Epithelial cell of esophagus (primary cell): ENCODE measurements at regions not wholly inside any gene's neighbourhood (a gene's known extent, or its start where the extent isn't known, plus 50 kb on each side); places are given as distances from the start of the nearest gene placed in this dataset.

Experiments
- DNase-seq: peaks from one replicate; pipeline ENCODE4 v3.0.0; 2010; ENCODE audit warnings: low read depth
- H3K4me3 ChIP-seq: 2 replicates; pipeline ENCODE4 v1.5.1; 2011; ENCODE audit warnings: mild to moderate bottlenecking, low read length, control low read depth
- TF ChIP-seq, protein P1 (sequence below): IDR thresholded peaks from 2 replicates; pipeline ENCODE4 v1.5.1; 2011; ENCODE audit warnings: low read depth, mild to moderate bottlenecking, low read length, control low read depth, inconsistent platforms; ENCODE audit not compliant: insufficient read depth; ENCODE audit errors: missing control alignments

DNA sequence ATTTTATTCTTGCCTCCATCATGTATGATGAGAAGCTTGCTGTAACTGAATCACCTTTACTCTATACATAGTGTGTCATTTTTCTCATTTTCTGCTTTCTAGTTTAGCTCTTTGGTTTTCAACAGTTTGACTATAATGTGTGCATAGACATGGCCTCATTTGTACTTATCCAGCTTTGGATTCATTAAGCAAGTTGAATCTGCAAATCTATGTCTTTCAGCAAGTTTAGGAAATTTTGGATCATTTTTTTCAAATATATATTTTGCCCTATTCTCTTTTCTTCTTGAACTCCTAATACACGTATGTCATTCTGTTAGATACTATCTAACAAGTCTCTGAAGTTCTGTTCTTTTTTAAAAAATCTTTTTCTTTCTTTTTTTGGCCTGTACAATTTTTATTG, 57.8 kb downstream of the PRLHR start:
- TF ChIP-seq, protein P1, sequence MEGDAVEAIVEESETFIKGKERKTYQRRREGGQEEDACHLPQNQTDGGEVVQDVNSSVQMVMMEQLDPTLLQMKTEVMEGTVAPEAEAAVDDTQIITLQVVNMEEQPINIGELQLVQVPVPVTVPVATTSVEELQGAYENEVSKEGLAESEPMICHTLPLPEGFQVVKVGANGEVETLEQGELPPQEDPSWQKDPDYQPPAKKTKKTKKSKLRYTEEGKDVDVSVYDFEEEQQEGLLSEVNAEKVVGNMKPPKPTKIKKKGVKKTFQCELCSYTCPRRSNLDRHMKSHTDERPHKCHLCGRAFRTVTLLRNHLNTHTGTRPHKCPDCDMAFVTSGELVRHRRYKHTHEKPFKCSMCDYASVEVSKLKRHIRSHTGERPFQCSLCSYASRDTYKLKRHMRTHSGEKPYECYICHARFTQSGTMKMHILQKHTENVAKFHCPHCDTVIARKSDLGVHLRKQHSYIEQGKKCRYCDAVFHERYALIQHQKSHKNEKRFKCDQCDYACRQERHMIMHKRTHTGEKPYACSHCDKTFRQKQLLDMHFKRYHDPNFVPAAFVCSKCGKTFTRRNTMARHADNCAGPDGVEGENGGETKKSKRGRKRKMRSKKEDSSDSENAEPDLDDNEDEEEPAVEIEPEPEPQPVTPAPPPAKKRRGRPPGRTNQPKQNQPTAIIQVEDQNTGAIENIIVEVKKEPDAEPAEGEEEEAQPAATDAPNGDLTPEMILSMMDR, result no peak
- no peak overlapping the region for H3K4me3 ChIP-seq
- no peak for DNase-seq

DNA sequence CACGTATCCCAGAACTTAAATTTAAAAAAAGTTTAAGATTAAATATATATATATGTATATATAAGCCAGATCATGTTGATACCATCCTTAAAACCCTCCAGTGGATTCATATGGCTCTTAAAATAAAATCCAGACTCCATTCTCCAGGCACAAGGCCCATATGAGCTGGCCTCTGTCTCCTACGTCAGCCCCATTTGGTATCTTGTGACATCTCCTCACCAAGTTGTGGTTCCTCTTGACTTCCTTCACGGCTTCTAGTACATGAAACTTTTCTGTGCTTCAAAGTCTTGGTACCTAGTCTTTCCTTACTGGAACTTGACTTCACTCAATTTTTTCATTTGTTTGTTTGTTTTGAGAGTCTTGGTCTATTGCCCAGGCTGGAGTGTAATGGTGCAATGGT, 61.3 kb downstream of the PRLHR start:
- DNase-seq, result no peak
- TF ChIP-seq, protein P1, result no peak

DNA sequence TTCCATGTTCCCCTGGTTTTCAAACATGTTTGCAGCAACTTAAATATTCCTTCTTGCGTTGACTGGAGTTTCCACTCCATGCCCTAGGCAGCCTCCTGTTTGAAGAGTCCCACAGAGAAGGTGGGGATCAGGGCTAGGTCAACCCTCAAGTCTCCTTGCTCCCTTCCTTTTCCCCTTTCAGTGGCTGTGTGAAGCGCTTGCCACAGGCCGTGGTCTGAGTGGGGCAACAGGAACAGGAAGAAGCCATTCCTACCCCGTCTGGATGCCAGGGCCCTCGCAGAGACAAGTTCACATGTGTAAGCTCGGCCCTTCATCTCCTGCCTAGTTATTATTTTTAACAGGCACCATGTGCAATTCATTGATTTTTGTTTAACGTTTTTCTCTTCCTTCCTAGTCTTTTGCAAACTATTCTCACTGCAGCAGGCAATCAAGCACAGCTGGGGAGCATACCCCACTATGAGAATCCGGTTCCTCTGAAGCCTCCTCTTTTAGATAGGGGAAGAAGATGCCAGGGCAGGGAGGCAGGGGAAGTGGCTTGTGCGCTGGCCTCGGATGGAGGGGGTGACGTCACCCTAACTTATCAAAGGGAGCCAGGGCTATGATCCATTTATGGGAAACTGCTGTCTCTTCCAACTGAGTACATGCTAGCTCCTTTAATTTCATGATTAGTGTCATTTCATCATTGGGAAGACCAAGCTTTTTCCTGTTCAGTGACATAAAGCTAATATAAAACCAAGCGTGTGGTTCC, 64.2 kb downstream of the PRLHR start:
- DNase-seq, result no peak
- H3K4me3 ChIP-seq, result no peak overlapping the region
- TF ChIP-seq, protein P1, result no peak

More for the DNA sequence above, 61.3 kb downstream of the PRLHR start:
- no peak overlapping the region for H3K4me3 ChIP-seq

DNA sequence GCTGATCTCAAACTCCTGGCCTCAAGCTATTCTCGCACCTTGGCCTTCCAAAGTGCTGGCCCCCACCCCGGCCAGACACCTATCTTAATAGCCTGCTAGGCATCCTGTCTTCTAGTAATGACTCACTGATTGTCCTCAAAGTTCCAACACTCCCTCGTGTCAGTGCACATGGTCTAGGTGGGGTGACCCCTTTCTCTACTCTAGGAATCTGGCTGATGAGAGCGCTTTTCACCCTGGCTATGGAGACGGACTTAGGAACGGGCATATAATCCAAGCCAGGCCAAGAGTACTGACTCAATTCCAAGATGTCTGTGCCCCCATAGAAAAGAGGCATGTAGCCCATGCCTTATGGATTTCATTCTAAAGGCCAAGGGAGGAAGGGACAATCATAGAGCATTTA, 67.0 kb downstream of the PRLHR start:
- no peak overlapping the region for H3K4me3 ChIP-seq
- TF ChIP-seq, protein P1, result no peak
- no peak for DNase-seq

- no peak overlapping the region for H3K4me3 ChIP-seq
- peak; percentile 93 for DNase-seq
- TF ChIP-seq, protein P1, result no peak
These were observed 71.7 kb downstream of the PRLHR start for GRCh38 chr10:118523775-118524174.

GRCh38 chr10:118522791-118523498, 72.5 kb downstream of the PRLHR start:
- peak; percentile 98 for DNase-seq
- TF ChIP-seq, protein P1, result no peak
- no peak overlapping the region for H3K4me3 ChIP-seq
